GM11168 (cell line): ENCODE measurements at regions not wholly inside any gene's neighbourhood (a gene's known extent, or its start where the extent isn't known, plus 50 kb on each side); places are given as distances from the start of the nearest gene placed in this dataset.

Source experiments
- in situ Hi-C: fragments of 300-500 bp; cut with MboI; formaldehyde crosslinking; loops from one replicate; pipeline ENCODE4 v1.12.0; 2022; ENCODE audit warnings: low sequenced_read_pairs; ENCODE audit not compliant: unreplicated experiment

DNA sequence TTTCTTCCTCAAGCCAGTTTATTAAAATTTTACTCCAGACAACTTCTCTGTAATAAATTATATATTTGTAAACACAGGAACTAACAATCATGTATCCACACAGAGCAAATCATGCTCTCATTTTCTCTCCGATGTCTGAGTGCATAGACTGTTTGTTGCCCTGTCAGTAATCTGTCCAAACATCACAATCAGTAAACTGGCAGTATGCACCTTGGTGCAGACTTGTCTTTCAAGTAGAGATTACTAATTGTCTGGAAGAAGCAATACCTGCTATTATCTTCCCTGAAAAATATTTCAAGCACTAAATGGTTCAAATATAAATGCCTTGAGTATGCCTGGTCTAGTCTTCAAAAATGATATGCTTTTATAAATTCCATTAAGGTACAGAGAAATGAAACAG is 1260.9 kb downstream of the C4orf33 start:
- in situ Hi-C loops: no loop called here

DNA sequence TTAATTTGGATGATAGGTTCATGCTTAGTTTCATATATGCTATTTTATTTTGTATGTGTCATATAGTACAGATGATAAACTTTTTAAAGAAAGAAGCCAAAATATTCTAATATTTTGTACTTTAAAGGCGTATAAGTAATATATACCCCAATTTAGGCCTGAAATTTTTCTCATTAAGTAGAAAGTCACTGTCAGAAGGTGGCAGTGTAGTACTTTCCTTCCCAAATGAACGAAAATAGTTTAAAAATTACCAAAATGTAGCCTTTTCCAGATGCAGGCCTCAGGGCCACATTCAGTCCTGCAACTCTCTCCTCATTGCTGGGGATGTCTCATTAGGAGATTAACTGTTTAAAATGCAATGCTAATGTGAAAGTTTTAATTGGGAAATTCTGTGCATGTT is 1263.6 kb downstream of the C4orf33 start:
- in situ Hi-C loops: no loop called here

DNA sequence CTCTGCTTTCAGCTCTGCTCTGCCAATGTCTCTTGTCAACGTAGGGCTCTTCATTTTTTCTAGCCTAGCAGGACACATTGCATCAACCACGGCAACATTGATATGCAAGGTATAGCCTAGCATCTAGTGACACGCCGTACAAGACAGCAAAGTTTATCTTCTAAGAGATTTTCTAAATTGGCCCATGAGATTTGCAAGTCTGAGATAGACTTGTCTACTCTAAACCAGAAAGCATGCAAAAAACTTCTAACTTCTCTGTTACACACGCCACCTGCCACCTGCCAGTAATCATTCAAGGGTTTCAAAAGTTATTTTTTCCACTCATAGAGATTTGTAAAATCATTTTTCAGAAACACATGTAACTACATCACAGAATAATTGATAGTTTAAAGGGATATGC is 1265.7 kb downstream of the C4orf33 start:
- in situ Hi-C loops: no loop called here

DNA sequence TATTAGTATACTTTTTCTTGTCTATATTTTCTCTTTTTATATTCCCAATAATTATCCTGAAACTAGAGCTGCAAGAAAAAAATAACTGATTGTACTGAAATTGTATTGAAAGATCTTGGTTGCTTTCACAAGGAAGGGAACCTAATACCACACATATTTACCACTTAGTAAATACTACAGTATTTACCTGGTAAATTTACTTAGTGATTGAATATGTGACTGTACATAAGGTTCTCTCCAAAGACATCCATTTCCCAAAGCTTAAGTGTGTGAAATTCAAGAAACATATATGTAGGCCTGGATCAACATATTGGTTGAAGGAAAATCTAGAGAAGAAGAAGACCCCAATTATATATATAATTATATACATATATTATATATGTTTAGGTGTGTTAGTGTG is 1272.7 kb downstream of the C4orf33 start:
- in situ Hi-C loops: no loop called here

DNA sequence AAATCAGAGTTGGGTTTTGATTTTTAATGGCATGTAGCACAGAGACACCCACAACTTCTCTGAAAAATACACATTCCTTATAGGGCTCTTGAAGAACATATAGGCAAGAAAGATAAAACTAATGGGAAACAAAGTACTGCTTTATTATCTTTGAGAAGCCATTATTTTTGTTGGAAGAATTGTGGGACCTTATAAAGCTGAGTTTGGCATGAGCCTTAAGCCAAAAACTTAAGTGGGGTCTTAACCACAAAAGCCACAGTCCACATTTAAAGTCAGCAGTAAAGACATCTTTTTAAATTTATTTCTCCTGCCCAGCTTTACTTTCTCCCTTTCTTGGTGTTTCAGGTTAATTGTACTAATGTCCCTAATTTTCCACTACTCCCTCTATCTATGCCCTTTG is 1297.3 kb downstream of the C4orf33 start:
- in situ Hi-C loops: no loop called here

DNA sequence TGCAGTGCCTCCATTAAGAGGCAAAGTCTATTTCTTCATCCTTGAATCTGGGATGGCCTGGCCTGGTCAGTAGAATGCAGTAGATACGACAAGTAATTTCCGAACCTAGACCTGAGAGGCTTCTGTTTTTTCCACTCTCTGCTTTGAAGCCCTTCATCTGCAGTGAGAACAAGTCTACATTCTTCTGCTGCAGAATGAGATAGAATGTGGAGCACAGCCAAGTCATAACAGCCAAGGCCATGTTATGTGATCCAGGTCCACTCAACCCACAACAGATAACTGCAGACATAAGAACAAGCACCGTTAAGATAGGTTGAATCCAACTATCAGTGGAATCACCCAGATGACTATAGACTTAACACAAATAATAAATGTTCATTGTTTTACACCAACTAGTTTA is 1297.7 kb downstream of the C4orf33 start:
- in situ Hi-C loops: no loop called here

DNA sequence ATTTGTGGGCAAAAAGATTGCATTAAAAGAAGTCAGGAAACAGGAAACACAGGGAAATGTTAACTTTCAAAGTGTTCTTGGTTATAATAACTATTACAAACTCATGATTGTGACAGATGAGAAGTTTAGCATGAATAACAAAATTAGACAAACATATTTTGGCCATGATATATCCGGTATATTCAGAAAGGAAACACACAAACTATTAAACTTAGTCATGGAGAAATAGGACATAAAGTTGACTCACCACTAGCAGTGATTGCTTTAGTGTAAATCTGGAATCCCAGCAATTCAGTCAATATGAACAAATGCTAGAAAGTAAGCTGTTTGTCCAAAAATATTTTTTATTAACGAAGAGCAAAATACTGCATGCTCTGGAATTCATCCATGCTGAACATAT is 1299.9 kb downstream of the C4orf33 start:
- in situ Hi-C loops: no loop called here

DNA sequence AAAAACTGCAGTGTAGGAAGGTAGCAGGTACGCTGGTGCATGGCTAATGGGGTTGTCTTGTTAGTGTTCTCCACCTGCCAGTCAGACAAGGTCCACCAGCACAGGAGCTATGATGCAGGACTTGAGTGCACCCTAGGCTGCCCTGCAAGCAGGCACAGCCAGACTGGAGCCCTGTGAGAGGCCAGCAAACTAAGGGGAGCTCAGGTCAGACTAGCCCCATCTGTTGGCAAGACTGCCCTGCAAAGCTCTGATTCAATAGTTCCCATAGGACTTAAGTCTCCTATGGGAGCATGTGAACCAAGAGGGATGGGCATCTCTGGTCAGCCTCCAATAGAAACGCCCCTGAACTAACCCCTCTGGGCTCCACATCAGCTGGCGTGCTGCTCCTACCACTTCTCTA is 1307.3 kb downstream of the C4orf33 start:
- in situ Hi-C loops: no loop called here

DNA sequence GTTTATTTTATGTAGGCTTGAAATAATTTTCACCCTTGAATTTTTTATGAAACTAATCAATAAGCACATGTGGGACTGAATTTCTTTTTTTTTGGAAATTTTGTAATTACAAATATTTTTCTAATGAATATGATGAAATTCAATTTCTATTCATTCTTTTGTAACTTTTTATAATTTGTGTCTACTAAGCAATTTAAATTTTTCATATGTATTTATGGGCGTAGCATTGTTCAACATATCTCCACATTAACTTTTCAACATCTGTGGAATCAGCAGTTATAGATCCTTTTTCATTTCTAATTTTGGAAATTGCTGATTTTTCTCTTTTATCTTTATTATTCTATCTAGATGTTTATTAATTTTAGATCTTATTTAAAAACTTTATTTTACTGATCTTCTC is 1320.3 kb downstream of the C4orf33 start:
- in situ Hi-C loops: no loop called here

DNA sequence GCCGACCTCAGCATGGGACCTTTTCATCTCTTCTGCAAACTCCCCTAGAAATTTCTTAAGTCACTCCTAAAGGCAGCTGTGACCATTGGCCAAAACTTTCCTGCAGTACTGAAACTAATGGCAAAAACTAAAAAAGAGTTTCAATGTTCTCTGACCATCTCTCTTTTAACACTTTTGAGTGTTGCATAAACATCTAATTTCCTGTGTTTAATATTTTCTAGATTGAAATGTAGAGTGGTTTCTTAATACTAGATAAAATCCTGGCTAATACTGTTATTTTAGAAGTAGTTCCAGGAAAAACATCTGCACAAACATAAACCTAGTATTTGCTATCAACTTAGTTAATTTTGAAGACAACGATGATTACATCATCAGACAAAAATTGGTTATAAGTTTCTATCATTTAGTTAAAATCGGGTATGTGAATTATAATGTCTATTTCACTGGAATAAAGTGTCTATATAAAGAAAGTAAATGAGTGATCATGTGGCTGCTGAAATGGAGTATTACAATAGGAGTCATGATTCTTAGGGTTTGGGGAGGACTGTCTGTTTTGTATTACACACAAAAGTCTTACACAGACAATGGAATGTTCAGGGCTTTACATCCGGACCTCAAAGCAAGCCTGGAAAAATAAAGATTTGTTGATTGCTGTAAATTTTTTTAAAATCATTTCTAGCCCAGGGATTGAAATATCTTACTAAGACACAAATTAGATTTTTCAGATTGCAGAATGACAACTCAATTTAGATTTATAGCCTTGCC is 1323.4 kb downstream of the C4orf33 start:
- in situ Hi-C loops: no loop called here

DNA sequence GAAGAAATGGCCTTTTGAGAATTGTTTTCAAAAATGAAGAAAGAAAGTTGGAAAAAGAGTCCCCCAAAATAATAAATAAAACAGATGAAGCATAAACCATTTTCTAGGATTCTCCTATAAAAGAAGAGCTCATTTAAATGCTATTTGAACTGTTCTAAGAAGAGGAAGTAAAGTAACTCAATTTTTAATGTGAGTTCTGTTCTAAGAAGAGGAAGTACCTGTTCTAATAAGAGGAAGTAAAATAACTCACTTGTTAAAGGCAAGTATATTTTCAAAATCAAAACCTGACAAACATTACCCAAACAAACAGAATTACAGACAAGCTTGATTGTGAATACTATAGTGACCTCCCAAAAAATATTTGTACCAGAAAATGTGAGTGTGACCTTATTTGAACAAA is 1326.3 kb downstream of the C4orf33 start:
- in situ Hi-C loops: no loop called here

DNA sequence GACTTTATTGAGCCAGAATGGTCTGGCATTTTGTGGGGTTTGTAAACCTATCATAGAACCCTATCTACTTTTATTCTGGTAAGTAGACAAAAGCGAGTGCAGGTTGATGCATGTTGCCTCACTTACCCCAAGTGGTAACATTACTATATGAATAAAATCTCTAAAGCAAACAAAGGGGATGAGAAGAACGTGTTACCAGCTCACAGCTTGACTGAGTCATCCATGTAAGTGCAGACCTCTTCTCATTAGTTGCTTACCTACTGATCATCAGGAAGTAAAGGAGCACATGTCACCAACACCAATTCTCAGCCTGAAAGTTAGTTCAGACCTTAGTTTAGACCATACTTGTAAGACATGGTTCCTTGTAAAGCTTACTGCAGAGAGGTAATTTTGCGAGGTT is 1328.3 kb downstream of the C4orf33 start:
- in situ Hi-C loops: no loop called here

DNA sequence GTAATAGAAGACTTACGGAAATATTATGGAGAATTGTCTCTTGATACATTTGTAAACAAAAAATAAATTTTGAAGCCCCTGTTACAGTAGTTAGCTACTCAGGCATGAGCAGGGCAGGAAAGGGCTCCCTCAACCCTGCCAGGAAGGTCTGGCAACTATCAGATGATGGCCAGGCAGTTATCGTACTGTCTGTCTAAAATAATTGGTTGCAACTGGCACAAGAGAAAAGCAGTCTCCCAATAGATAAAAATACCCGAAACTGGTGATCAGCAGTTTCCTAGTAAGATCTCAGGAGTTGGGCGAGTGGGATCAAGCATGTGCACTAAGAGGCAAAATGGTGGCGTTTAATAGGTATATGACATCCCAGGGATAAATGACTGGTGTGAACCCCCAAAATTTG is 1336.3 kb downstream of the C4orf33 start:
- in situ Hi-C loops: no loop called here

DNA sequence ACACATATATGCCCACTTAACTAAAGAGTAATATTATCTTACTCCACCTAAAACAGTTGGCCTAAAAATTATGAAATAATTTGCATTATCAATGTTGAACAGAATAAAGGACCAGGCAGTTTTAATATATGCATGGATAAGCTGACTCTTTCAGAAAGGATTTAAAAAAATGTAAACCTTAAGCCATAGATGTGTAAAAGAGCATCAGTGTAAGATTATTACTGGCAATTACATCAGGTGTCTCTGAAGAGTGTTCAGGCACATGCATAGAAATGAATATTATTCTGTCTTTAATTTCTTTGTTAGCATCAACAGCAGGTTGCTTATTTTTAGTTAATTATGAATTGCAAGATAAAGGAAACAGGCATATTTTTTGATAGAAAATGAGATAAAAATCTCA is 1353.8 kb downstream of the C4orf33 start:
- in situ Hi-C loops: no loop called here

DNA sequence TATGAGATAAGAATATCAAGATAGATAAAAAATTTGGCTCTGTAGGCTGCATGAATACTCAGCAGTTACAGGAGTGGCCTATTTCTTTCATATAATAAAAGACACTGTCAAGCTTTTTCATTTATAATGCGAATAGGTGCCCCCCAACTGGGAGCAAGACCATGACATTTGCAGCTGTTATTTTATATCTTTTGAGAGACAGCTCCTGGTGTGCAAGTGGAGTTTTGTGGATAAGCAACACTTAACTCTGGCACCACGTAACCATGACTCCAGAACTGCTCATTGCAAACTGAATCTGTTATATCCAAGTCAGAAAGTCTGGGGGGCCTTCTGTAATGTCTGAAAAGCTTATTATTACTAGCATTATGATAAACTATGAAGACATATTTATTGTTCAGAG is 1372.4 kb downstream of the C4orf33 start:
- in situ Hi-C loops: no loop called here

DNA sequence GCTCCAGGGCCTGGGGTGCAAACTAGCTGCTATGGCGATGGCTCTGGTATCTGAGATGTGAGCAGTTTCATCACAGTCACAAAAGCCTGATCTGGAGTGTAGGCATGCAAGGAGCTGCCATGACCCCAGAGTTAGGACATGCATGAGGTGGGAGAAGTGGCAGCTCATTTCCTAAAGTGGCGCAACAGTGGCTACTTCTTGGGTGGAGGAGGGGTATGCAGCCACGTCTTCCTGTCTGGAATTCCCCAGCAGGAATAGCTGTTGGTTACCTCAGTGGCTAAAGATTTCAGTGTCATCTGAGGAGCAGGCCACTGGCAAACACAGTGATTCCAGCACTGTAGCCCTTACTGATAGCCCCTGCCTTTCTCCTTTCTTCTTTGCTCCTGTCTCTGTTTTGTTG is 1382.5 kb downstream of the C4orf33 start:
- in situ Hi-C loops: no loop called here

DNA sequence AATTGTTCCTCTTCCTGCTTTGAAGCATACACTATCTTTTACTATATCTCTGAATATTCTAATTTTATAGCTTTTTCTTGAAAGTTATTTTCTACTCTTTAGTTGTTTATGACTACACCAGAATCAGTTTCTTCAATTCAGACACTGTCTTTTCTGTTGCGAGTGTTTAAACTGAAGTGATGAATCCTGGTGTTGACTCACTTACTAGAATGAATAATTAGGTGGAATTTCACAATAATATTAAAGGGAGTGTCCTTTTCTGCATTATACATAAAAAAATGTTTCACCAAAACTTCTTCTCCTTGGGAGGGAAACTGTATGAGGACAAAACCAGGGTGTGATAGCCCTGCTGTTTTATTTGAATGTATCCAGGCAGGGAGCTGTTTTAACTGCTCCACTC is 1383.1 kb downstream of the C4orf33 start:
- in situ Hi-C loops: no loop called here

DNA sequence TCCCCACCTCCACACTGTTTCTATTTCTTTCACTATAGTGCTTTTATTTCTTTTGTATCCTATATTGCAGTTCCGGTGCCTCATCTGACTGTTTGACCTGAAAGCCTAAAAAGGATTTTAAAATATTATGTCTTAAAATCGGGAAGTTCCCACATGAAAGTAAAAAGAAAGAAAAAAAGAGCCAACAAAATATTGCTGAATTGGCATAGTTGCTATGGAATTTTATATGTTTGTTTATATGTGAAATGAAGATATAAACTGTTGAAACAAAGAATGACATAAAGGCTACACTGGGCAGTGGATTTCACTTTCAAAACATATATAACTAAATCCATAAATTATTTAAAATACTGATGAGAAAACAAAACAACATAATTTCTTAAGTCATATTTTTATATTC is 1383.7 kb downstream of the C4orf33 start:
- in situ Hi-C loops: no loop called here

DNA sequence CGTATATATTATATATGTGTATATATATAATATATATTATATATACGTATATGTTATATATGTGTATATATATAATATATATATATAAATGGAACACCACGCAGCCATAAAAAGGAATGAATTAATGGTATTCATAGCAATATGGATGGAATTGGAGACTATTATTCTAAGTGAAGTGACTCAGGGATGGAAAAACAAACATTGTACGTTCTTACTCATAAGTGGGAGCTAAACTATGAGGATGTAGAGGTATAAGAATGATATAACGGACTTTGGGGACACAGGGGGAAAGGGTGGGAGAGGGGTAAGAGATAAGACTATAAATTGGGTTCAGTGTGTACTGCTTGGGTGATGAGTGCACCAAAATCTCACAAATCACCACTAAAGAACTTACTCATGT is 1388.9 kb downstream of the C4orf33 start:
- in situ Hi-C loops: no loop called here

DNA sequence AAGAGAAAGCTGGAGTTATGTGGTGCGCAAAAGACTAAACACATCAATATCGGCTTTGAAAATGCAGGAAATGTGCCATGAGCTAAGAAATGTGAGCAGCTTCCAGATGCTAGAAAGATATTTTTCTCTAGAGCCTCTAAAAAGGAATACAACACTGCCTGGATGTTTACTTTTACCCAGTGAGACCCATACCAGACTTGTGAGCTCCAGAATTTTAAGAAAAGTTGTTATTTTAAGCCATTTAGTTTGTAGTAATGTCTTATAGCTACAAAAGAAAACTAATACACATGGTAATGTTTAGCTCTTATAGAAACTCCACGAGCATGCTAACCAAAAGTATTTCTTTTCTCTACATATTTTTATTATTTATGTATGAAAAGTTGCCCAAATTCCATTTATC is 1389.4 kb downstream of the C4orf33 start:
- in situ Hi-C loops: no loop called here

DNA sequence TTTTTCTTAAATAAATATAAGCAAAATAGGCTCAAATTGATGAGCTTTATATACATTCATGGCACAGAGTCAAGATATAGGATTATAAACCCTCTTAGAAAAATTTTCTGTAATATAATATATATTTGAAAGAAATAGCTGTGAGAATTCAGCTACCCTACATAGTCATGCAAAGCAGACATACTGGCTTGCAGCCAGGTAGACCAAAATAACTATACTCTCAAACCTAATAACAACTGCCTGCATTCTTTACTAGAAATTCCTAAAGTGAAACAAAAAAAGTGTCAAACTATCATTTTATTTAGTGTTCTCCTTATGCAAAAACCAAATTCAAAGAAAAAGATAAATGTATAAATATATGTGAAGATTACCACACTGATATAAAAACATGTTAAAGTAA is 1390.2 kb downstream of the C4orf33 start:
- in situ Hi-C loops: no loop called here

DNA sequence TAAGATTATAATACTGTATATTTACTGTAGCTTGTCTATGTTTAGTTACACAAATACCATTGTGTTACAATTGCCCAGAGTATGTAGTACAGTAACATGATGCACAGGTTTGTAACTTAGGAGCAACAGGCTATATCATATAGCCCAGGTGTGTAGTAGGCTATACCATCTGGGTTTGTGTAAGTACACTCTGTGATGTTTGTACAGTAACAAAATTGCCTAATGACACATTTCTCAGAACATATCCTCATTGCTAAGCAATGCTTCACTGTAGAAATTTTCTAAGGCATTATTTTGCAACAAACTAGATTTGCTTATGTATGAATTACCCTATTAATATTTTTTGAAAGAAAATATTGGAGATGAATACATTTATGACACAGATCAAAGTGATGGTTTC is 1390.9 kb downstream of the C4orf33 start:
- in situ Hi-C loops: no loop called here

DNA sequence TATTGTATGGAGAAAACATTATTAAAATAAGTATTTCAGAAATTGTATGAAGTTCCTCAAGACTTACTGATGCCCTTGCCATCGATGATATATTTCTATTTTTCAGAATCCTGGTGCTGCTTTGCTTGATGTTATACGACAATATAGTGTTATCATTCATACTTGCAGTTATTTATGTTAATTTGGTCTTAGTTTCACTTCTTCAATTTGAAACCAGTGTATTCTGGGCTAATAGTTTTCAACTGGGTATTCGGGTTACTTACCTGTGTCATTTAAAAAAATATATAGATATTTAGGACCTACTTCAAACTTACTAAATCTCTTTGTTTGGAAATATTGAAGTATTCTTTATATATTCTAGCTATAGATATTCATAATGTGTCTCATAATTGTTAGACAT is 1414.7 kb downstream of the C4orf33 start:
- in situ Hi-C loops: no loop called here
